Left kidney (tissue), 1 donor: ENCODE measurements at regions not wholly inside any gene's neighbourhood (a gene's known extent, or its start where the extent isn't known, plus 50 kb on each side); places are given as distances from the start of the nearest gene placed in this dataset.

ENCODE experiments used
- DNase-seq: peaks from one replicate; pipeline ENCODE4 v3.0.0-alpha.2; 2013

DNA sequence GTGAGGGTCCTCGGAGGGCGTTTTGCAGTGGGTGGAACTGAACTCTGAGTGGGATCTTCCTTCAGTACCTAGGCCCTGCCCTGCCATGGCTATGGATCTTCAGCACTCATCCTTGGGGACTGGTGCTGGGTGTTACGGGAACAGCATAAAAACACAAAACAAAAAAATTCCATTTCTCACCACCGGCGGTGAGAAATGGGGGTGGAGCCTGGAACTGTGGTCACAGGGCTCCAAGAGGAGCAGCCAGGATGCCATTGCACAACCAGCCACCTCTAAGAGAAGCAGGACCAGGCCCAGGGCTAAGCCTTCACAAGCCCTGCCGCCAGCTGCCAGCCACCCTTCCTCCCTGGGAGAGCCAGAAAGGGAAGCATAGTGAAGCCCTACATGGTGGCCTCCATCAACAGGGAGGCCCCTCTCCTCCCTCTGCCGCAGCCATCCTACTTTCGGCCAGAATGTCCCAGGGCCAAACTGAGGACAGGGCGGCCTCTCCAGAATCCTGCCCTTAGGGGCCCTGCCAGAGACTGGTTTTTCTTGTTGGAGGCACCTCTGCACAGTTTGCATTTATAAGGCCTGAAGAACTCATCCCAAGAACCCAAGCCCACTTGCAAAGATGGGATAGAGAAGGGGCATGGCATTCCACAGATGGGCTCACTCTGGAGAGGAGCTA, 76.5 kb downstream of the VCPKMT start:
- DNase-seq: no peak

DNA sequence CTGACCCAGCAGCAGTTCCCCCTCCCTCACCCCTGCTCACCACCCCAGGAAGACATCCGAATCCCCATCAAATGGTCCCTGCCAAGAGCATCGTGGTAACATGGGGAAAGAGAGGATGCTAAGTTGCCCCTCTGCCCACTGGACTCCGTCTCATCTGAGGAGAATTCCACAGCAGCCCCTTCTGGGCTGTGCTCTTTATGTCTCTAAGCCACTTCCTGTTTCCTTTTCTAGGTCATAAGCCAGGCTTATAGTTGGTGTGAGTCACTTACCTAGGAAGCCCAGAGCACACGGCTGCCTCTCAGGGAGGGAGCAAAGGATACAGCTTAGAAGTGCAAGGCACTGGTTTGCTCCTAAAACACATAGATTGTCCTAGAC, 76.0 kb downstream of the VCPKMT start:
- no peak for DNase-seq

- no peak for DNase-seq
Observed at GRCh38 chr14:50040895-50041465, 75.4 kb downstream of the VCPKMT start.

GRCh38 chr14:50041980-50042379, 74.4 kb downstream of the VCPKMT start:
- DNase-seq: no peak

DNA sequence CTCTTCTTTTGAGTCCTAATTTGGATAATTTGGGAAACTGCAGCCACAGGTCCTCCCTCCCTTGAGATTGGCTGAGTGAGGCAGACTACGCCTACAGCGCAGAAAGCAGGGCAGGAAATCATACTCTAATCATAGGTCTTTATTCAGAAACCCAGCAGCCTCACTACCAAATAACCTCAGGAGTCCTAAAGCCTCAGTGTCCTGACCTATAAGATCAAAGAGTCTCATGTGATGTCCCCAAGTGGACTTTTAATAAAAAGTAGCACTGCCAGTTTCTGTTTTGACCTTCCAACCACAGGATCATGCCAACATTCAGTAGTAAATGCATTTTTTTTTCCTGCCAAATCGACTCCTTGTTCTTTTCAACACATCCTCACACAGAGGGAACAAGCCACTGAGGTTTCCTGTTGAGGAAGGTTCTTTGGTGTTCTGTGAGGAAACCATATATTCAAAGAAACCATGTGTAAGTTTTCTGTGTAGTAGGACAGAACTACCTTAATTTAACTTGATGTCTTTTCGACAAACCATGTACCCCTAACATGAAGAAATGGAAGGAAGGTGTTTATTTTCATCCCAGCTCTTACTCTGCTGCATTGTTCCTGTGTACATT, 72.2 kb downstream of the VCPKMT start:
- DNase-seq: no peak

- DNase-seq: peak; percentile 20
Observed at GRCh38 chr14:50045039-50045711, 71.2 kb downstream of the VCPKMT start.

GRCh38 chr14:50045837-50046236, 70.5 kb downstream of the VCPKMT start:
- DNase-seq: no peak

GRCh38 chr14:50047274-50047676, 69.1 kb downstream of the VCPKMT start:
- no peak for DNase-seq

GRCh38 chr14:50049093-50049492, 67.3 kb downstream of the VCPKMT start:
- no peak for DNase-seq

DNA sequence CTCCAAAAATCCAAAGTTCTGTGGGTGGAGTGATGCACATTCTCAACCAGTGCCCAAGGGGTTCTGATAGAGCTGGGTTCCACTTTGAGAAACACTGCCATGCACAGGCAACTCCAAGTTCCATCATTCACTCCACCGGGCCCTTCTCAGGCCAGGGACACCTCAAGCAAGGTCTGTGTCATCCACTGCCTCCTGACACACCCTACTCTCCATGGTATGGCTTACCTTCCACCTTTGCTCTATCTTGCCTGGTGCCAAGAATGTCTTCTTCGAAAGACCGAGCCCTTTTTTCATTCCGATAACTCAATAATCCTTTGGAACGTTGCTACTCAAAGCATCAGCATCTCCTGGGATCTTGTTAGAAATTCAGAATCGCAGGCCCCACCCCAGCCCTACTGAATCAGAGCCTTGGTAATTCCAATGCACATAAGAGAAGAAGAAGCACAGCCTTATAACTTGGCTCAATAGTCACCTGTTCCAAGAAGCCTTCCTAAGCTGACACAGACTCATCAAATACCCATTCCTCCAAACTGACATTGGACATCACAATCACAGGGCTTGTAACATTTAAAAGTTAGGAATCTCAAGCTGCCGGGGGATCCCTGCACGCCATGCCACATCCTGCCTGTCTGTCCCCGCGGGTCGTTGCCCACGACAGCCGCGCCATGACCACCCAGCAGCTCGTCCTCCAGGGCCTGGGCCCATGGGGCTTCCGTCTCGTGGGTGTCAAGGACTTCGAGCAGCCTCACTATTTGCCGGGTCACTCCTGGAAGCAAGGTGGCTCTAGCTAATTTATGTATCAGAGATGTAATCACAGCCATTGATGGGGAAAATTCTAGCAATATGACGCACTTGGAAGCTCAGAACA, 66.4 kb downstream of the VCPKMT start:
- no peak for DNase-seq

DNA sequence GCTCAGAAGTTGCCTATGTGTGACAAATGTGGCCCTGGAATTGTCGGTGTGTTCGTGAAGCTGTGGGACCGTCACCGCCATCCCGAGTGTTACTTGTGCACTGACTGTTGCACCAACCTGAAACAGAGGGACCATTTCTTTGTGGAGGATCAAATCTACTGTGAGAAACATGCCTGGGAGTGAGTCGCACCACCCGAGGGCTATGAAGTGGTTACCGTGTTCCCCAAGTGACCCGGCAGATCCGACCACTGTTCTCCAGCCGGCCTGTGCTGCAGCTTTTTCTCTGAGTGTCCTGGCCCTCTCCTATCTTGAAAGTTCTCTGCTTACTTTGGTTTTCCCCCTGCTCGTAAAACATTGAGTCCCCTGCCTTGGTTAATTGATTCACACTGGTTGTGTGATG, 65.3 kb downstream of the VCPKMT start:
- no peak for DNase-seq

DNA sequence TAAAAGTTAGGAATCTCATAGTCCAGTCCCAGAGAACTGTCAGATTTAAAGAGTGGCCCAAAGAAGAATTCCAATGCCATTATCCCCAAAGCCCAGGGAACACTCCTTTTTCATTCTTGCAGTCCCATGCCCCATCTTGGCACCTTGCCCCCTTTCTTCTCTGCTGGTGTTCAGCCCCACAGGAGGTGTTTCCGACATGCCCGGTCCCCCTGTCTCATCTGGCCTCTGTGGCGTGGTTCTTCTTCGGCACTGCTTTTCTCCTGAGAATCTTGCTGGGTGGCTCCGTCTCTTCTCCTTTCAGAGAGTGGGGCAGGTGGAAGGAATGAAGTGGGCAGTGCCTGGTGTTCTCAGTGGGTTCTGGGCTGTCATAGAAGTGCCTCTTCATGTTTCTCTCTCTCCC, 64.7 kb downstream of the VCPKMT start:
- no peak for DNase-seq

GRCh38 chr14:50052517-50052916, 63.9 kb downstream of the VCPKMT start:
- no peak for DNase-seq

DNA sequence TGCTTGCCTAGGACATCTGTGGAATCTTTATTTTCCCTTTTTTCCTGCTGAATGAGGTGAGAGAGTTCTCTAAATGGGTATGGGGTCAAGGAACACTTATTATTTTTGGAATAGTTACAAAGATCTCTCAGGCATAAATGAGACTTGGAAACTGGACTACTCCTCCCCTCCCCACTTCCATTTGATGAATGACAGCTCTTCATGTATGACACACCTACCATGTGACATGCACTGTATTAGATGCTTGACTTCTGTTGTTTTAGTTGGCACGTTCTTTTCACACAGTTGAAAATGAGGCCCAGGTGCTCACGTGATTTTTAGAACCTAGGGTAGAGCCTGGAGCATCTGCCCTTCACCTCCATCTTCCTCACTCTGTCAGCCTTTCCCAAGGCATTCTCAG, 62.4 kb downstream of the VCPKMT start:
- no peak for DNase-seq

- no peak for DNase-seq
Observed at GRCh38 chr14:50055461-50056228, 60.7 kb downstream of the VCPKMT start.

GRCh38 chr14:50056435-50056834, 59.9 kb downstream of the VCPKMT start:
- DNase-seq: no peak

- DNase-seq: no peak
Observed at GRCh38 chr14:50057331-50057730, 59.0 kb downstream of the VCPKMT start.

GRCh38 chr14:50058113-50058512, 58.3 kb downstream of the VCPKMT start:
- DNase-seq: no peak
